IMR-90 (cell line): ENCODE measurements at regions not wholly inside any gene's neighbourhood (a gene's known extent, or its start where the extent isn't known, plus 50 kb on each side); places are given as distances from the start of the nearest gene placed in this dataset.
A peak's percentile ranks its signal among the peaks of the same experiment; 100 is the strongest.

Experiments used
- ATAC-seq: fragments of 200-7000 bp; cut with Tn5 transposase; 2 replicates; pipeline ENCODE4 v1.9.1; 2020; ENCODE audit warnings: low read depth, mild to moderate bottlenecking, moderate library complexity
- BruUV-seq: library from RNA; stranded (reverse); fragments of 400-500 nt; replicated peaks from 2 replicates; lab custom pipeline; 2021; lab: Mats Ljungman, UMichigan
- CTCF ChIA-PET: fragments of 300-600 bp; formaldehyde crosslinking; extraction: SDS; loops from one replicate; lab custom pipeline; 2021; ENCODE audit warnings: antibody characterized with exemption; lab: Yijun Ruan, JAX
- POLR2A ChIA-PET: fragments of 300-600 bp; sonication (Branson Sonifier 250); formaldehyde crosslinking; loops from one replicate; lab custom pipeline; 2022; ENCODE audit warnings: antibody characterized with exemption; ENCODE audit not compliant: unreplicated experiment; lab: Charles Lee
- DNase-seq: peaks from one replicate; pipeline ENCODE4 v3.0.0; 2013
- H2AFZ ChIP-seq: replicated peaks from 2 replicates; pipeline ENCODE3; 2013; ENCODE audit warnings: low read length, mild to moderate bottlenecking; ENCODE audit not compliant: poor library complexity
- H2AK5ac ChIP-seq: 2 replicates; pipeline ENCODE4 v1.6.1; 2013; ENCODE audit warnings: low read depth, low read length, inconsistent platforms
- H2AK9ac ChIP-seq: replicated peaks from 2 replicates; pipeline ENCODE3; 2013; ENCODE audit warnings: mild to moderate bottlenecking, low read depth, low read length, moderate library complexity; ENCODE audit not compliant: poor library complexity
- H2BK120ac ChIP-seq: 2 replicates; pipeline ENCODE4 v1.6.1; 2013; ENCODE audit warnings: low read depth, low read length, inconsistent platforms
- H2BK15ac ChIP-seq: 3 replicates; pipeline ENCODE4 v1.6.1; 2013; ENCODE audit warnings: low read depth, low read length, inconsistent platforms
- H2BK20ac ChIP-seq: 2 replicates; pipeline ENCODE4 v1.6.1; 2013; ENCODE audit warnings: low read depth, mild to moderate bottlenecking, inconsistent platforms, low read length, moderate library complexity
- H2BK5ac ChIP-seq: 2 replicates; pipeline ENCODE4 v1.6.1; 2013; ENCODE audit warnings: mild to moderate bottlenecking, low read depth, low read length, inconsistent platforms; ENCODE audit not compliant: poor library complexity, severe bottlenecking
- H3K14ac ChIP-seq: replicated peaks from 2 replicates; pipeline ENCODE4 v1.6.1; 2013; ENCODE audit warnings: low read depth, low read length, inconsistent platforms
- H3K18ac ChIP-seq: 2 replicates; pipeline ENCODE4 v1.6.1; 2013; ENCODE audit warnings: low read depth, low read length, control low read depth
- H3K23ac ChIP-seq: 2 replicates; pipeline ENCODE4 v1.6.1; 2013; ENCODE audit warnings: low read depth, low read length, inconsistent platforms
- H3K27ac ChIP-seq: 2 replicates; pipeline ENCODE4 v1.5.1; 2013; ENCODE audit warnings: mild to moderate bottlenecking, control low read depth, low read length; ENCODE audit not compliant: insufficient read depth
- H3K27me3 ChIP-seq: 2 replicates; pipeline ENCODE4 v1.6.1; 2013; ENCODE audit warnings: low read length; ENCODE audit not compliant: control insufficient read depth, insufficient read depth
- H3K36me3 ChIP-seq: 2 replicates; pipeline ENCODE4 v1.6.1; 2013; ENCODE audit warnings: low read length, mixed read lengths; ENCODE audit not compliant: control insufficient read depth, insufficient read depth
- H3K4ac ChIP-seq: 2 replicates; pipeline ENCODE4 v1.6.1; 2013; ENCODE audit warnings: low read depth, low read length, inconsistent platforms
- H3K4me1 ChIP-seq: 2 replicates; pipeline ENCODE4 v1.6.1; 2013; ENCODE audit warnings: low read length, mixed read lengths; ENCODE audit not compliant: control insufficient read depth, insufficient read depth
- H3K4me2 ChIP-seq: 2 replicates; pipeline ENCODE4 v1.6.1; 2013; ENCODE audit warnings: low read depth, mild to moderate bottlenecking, control low read depth, low read length, moderate library complexity
- H3K4me3 ChIP-seq: 2 replicates; pipeline ENCODE4 v1.5.1; 2013; ENCODE audit warnings: low read depth, mild to moderate bottlenecking, control low read depth, low read length, moderate library complexity; ENCODE audit not compliant: insufficient read depth
- H3K56ac ChIP-seq: 2 replicates; pipeline ENCODE4 v1.6.1; 2013; ENCODE audit warnings: low read length, inconsistent platforms; ENCODE audit not compliant: insufficient read depth; ENCODE audit errors: extremely low read depth
- H3K79me1 ChIP-seq, 2 experiments: 2 replicates each; pipeline ENCODE4 v1.6.1; 2013; ENCODE audit warnings: low read length in 2 of 2, inconsistent platforms in 1 of 2, low read depth in 1 of 2
- H3K9ac ChIP-seq: 2 replicates; pipeline ENCODE4 v1.6.1; 2013; ENCODE audit warnings: low read depth, low read length, control low read depth
- H3K9me1 ChIP-seq: 2 replicates; pipeline ENCODE4 v1.6.1; 2013; ENCODE audit warnings: low read length, inconsistent platforms; ENCODE audit not compliant: insufficient read depth
- H3K9me3 ChIP-seq: 2 replicates; pipeline ENCODE4 v1.6.1; 2013; ENCODE audit warnings: low read length; ENCODE audit not compliant: control insufficient read depth, insufficient read depth
- H4K20me1 ChIP-seq: 2 replicates; pipeline ENCODE4 v1.6.1; 2013; ENCODE audit warnings: low read length, inconsistent platforms; ENCODE audit not compliant: insufficient read depth
- H4K5ac ChIP-seq: 2 replicates; pipeline ENCODE4 v1.6.1; 2013; ENCODE audit warnings: mild to moderate bottlenecking, low read depth, low read length, control low read depth
- H4K8ac ChIP-seq, 2 experiments: 2 replicates each; pipeline ENCODE4 v1.6.1; 2013; ENCODE audit warnings: low read depth in 2 of 2, low read length in 2 of 2, control low read depth in 1 of 2, inconsistent platforms in 1 of 2
- H4K91ac ChIP-seq: 2 replicates; pipeline ENCODE4 v1.6.1; 2013; ENCODE audit warnings: low read depth, low read length, inconsistent platforms; ENCODE audit not compliant: insufficient read depth
- CEBPB ChIP-seq: IDR thresholded peaks from 2 replicates; pipeline ENCODE4 v1.6.1; 2012; ENCODE audit warnings: low read depth, low read length, improper control_type of control experiment
- MAFK ChIP-seq: IDR thresholded peaks from 2 replicates; pipeline ENCODE4 v1.6.1; 2012; ENCODE audit warnings: low read depth, low read length, improper control_type of control experiment
- WGBS, 2 experiments: methylation state at CpG; one replicate each; pipeline versions ENCODE4 v1.1.5 to v1.1.7; 2013; ENCODE audit warnings: missing lambda C conversion rate in 2 of 2; ENCODE audit not compliant: insufficient read length in 1 of 2; ENCODE audit errors: extremely low coverage in 2 of 2; 5-methylcytosine and 5-hydroxymethylcytosine counted together
- dilution Hi-C: fragments of 300-500 bp; cut with HindIII; formaldehyde crosslinking; loops from one replicate; pipeline ENCODE4 v1.14.3; 2018; ENCODE audit warnings: low sequenced_read_pairs; ENCODE audit not compliant: unreplicated experiment
- in situ Hi-C: fragments of 300-500 bp; cut with MboI; formaldehyde crosslinking; loops from 3 replicates; pipeline ENCODE4 v1.14.3; 2019; ENCODE audit warnings: low sequenced_read_pairs, inconsistent platforms, mixed read lengths
- intact Hi-C: fragments of 100-400 bp; cut with micrococcal nuclease; formaldehyde crosslinking; loops from 2 replicates; pipeline ENCODE4 v1.10.0; 2022

- in situ Hi-C loops, result no loop called here
- H3K79me1 ChIP-seq, result no peaks in the 10 kb centered on the region
- intact Hi-C loops, result no loop called here
- H3K4me3 ChIP-seq, result no peak overlapping the region
- H3K23ac ChIP-seq, result no peak overlapping the region
- no peak overlapping the region for H2BK120ac ChIP-seq
- TF ChIP-seq CEBPB (no peak), MAFK (peak; percentile 59)
- dilution Hi-C loops, result no loop called here
- H3K9me3 ChIP-seq, result no peaks in the 10 kb centered on the region
- no peak overlapping the region for H2BK20ac ChIP-seq
- WGBS, 2 experiments, result no CpG with 5 or more reads among the region's 1 CpG
- no TSS peak for BruUV-seq
- H3K9me1 ChIP-seq, result no peaks in the 10 kb centered on the region
- ATAC-seq (no peak), DNase-seq (no peak)
- no peak overlapping the region for H2AK5ac ChIP-seq
- no peak overlapping the region for H3K14ac ChIP-seq
- H2AFZ ChIP-seq, result no peak overlapping the region
- no peak overlapping the region for H4K5ac ChIP-seq
- no peak overlapping the region for H3K4ac ChIP-seq
- H3K18ac ChIP-seq, result no peak overlapping the region
- no peak overlapping the region for H4K8ac ChIP-seq
- H2AK9ac ChIP-seq, result no peak overlapping the region
- no peak overlapping the region for H3K27ac ChIP-seq
- H3K56ac ChIP-seq, result no peak overlapping the region
- no peak overlapping the region for H2BK15ac ChIP-seq
- H4K91ac ChIP-seq, result no peak overlapping the region
- H3K9ac ChIP-seq, result no peak overlapping the region
- no peaks in the 10 kb centered on the region for H3K27me3 ChIP-seq
- no peaks in the 10 kb centered on the region for H3K4me1 ChIP-seq
- H3K36me3 ChIP-seq, result no peaks in the 10 kb centered on the region
- no peak overlapping the region for H3K4me2 ChIP-seq
- H2BK5ac ChIP-seq, result no peak overlapping the region
- POLR2A ChIA-PET, result no interaction called here
- no peaks in the 10 kb centered on the region for H4K20me1 ChIP-seq
- CTCF ChIA-PET, result no interaction called here
These were observed 1252.1 kb upstream of the CADM2 start for GRCh38 chr3:83706669-83707068.
